HG03442 (cell line): ENCODE measurements at regions not wholly inside any gene's neighbourhood (a gene's known extent, or its start where the extent isn't known, plus 50 kb on each side); places are given as distances from the start of the nearest gene placed in this dataset.
"Not testable (repeated sequence)": the region's sequence is repeated elsewhere in the genome, so short reads cannot be mapped to it uniquely, and the experiment has no call there.

ENCODE experiments used
- ATAC-seq: cut with Tn5 transposase; IDR thresholded peaks from one replicate; pipeline ENCODE4 v1.9.1; 2021; ENCODE audit warnings: mild to moderate bottlenecking, moderate library complexity; ENCODE audit not compliant: unreplicated experiment

GRCh38 chr2:168300460-168300859 is 53.1 kb upstream of the STK39 start:
- ATAC-seq, result no peak

GRCh38 chr2:168304024-168304681 is 56.8 kb upstream of the STK39 start:
- ATAC-seq, result no peak

GRCh38 chr2:168307379-168307778 is 60.0 kb upstream of the STK39 start:
- no peak for ATAC-seq

- no peak for ATAC-seq
These were observed 63.2 kb upstream of the STK39 start for GRCh38 chr2:168310580-168310979.

GRCh38 chr2:168311261-168311910 is 64.0 kb upstream of the STK39 start:
- no peak for ATAC-seq

GRCh38 chr2:168312036-168312822 is 64.8 kb upstream of the STK39 start:
- ATAC-seq, result no peak

- ATAC-seq, result no peak
These were observed 66.8 kb upstream of the STK39 start for GRCh38 chr2:168314236-168314635.

- no peak for ATAC-seq
These were observed 68.1 kb upstream of the STK39 start for GRCh38 chr2:168315331-168316072.

- no peak for ATAC-seq
These were observed 68.7 kb upstream of the STK39 start for GRCh38 chr2:168316073-168316440.

- no peak for ATAC-seq
These were observed 69.9 kb upstream of the STK39 start for GRCh38 chr2:168317282-168317681.

GRCh38 chr2:168320267-168320666 is 72.9 kb upstream of the STK39 start:
- ATAC-seq, result no peak

- no peak for ATAC-seq
These were observed 75.1 kb upstream of the STK39 start for GRCh38 chr2:168322325-168323007.

GRCh38 chr2:168323529-168324021 is 76.2 kb upstream of the STK39 start:
- ATAC-seq, result no peak

GRCh38 chr2:168326572-168326971 is 79.2 kb upstream of the STK39 start:
- no peak for ATAC-seq

- ATAC-seq, result no peak
These were observed 79.9 kb upstream of the STK39 start for GRCh38 chr2:168327328-168327727.

GRCh38 chr2:168328421-168328820 is 81.0 kb upstream of the STK39 start:
- no peak for ATAC-seq

GRCh38 chr2:168330624-168331423 is 83.4 kb upstream of the STK39 start:
- no peak for ATAC-seq

GRCh38 chr2:168335254-168335653 is 87.9 kb upstream of the STK39 start:
- ATAC-seq, result not testable (repeated sequence)

- peak; percentile 74 for ATAC-seq
These were observed 89.5 kb upstream of the STK39 start for GRCh38 chr2:168336786-168337388.
